ENCODE measurements at regions not wholly inside any gene's neighbourhood (a gene's known extent, or its start where the extent isn't known, plus 50 kb on each side); places are given as distances from the start of the nearest gene placed in this dataset.

DNA sequence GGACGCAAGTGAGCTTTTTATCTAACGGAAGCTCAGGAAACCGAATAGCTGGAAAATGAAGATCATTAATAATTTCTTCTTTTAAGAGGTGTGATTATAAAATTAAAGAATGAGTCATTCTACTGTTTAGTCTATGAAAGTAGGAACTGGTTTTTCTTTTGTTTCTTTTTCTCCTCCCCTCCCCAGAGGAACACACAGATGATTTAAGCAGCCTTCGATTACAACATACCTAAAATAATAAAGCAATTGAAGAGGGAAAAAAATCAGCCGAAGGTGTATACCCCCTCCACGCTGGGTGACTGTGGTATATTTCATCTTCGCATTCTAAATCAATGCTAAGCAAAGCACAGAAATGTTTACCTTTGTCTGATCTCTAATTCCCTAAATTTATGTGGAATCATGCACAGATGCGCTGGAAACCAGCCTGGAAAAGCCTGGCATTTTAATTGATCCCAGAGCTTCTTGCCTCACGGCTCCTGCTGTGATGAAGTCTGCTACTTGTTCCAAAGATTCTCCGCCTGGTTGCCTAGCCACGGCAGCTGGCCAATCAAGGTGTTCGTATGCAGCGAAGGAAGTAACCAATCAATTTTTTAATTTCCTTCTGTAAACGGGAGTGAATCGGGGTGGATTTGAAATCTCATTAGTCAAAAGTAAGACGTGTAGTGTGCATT is 133.9 kb downstream of the FANCF start:
- DNase-seq (ENCODE audit: low spot score): no peak

DNA sequence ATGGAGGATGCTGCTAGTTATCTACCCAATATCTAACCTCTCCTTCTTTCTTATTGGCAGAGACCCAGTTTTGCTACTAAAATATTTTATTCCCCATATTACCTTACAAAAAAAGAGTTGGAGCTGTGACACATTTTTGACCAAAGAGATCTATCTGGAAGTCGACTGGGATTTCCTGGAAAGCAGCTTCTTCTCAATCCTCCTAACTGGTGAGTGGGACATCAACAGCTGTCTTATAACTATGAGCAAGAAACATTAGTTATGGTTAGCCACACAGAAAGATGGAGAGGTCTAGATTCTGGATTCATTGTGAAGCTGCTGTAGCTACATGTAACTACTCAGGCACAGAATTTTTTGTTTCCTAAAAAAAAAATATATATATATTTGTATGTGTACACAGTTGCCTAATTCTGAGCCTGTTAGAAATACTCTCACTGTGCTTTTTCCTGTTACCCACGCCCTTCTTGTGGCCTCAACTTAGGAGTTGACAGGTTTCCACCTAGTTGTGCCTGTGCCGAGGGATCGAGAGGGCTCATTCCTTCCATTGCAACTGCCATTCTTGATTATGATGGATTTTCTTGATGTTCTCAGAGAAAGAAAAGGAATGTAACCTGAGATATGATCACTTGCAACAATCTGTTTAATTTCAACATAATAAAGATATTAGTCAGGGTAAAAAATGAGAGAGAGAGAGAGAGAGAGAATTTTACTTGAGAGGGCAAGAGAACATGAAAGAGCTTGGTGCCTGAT is 142.0 kb downstream of the SLC17A6 start:
- no peak for DNase-seq (ENCODE audit: low spot score)

DNA sequence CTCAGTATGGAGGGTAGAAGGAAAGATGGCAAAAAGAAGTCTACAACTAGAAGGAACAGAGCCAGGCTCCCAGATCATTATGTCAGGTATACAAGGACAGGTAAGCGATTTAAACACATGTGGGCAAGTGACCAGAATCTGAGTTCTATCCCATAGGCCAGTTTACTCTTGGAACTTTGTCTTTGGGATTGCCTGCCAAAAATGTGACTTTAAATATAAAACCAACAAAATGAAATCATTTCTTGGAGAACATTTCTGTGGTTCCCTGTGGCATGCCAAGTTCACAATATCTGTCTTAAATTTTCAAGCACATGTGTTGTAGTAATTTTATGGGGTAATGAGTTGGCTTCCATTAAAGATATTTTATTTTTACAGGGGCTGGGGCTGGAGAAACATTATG is 141.0 kb downstream of the SLC17A6 start:
- DNase-seq (ENCODE audit: low spot score): no peak

DNA sequence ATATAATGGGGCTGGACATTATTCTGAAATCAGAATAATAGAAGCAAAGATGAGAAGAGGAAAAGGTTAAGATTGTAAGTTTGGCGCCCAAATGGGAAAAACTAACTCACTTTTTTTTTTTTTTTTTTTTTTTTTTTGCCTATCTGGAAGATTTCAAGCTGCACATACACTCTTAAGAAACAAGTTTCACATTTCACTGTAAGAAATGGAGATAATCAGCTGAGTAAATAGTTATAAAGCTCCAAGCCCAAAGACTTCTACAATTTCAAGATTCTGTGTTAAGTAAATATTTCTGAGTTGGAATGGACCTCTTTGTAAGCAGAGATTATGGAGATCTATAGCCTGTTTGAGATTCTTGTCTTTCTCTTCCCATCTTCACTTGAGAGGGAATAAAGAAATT is 140.0 kb downstream of the SLC17A6 start:
- DNase-seq (ENCODE audit: low spot score): no peak

- no peak for DNase-seq (ENCODE audit: low spot score)
These were observed 139.1 kb downstream of the SLC17A6 start for GRCh38 chr11:22477312-22477711.

DNA sequence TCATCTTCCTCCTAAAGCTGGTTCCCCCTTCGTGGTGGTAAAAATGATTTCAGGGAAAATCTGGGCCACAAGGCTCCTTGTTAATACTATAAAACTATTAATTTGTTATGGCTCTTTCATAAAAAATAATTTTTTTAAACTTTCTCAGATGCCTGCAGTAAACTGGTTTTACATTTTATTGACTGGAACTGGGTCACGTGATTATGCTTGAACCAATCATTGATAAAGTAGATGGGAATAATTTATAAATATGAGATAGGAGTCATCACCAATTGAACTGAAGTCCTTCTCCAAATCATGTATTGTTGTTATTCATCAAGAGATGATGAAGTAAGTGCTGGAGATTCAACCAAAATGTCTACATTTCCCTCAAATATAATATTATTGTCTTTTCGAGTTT is 138.4 kb downstream of the SLC17A6 start:
- DNase-seq (ENCODE audit: low spot score): no peak

DNA sequence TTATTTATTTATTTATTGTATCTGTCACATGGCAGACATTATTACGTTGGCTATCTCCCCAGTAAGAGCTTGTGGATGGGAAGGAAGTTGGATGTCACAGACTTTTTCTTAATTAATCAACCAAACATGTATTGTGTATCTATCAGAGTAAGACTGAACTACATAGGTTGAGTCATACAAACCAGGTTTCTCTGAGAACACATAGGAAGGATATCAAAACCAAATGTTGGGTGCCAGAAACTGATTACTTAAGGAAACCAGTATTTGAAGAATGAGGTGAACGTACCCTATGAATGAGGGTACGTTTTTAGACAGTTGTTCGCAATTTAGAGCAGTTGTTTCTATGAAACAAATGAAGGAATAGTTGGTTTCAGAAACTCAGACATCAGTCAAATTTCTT is 136.4 kb downstream of the SLC17A6 start:
- no peak for DNase-seq (ENCODE audit: low spot score)

DNA sequence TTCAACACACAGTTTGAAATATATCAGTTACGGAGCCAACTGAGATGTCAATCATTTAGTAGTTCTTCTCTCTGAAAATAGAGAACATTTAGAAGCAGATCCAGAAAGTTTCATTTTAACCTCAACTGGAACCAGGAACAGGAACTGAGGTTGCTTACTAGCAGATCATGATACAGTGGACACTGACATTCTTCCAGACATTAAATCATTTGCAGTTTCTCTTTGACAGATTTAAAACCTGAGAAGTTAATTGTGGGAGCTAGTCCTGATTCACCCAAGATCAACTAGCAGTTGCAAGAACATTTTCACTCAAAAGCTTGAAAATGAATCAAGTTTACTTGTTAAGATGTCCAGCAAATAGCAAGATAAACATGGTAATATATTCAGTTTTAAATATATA is 135.4 kb downstream of the SLC17A6 start:
- DNase-seq (ENCODE audit: low spot score): no peak

DNA sequence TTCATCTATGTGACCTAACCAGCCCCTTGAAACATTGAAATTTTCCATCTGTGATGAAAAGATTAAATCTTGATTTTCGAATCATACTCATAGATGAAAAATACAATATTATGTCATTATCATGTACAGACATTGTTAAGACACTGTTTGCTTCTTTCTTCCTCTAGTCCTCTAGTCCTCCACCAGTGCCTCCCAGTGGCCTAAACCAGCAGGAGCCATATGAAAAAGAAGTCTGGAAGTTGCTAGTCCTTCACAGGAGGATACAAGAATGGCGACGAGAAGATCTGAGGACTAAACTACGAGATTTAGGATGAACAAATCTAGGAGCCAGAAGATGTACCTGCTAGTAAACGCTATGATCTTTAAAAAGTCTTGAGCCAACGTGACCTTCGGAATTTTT is 134.1 kb downstream of the SLC17A6 start:
- no peak for DNase-seq (ENCODE audit: low spot score)

DNA sequence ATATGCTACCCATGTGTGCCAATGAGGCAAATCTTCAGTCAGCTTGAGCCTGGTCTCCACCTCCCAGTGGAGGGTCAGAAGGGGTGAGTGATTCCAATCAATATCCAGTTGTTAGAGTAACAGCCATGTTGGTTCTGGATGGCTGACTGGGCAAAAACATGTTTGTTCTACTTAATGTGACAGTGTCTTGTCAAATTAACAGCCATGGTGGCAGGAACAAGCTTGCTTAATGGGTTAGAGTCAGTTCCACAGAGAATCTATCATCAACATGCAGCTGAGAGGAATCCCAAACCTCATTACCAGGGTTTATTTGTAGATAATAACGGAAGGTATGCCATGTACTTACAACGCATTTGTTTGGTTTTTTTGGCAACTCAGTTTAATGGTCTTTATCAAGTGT is 133.2 kb downstream of the SLC17A6 start:
- no peak for DNase-seq (ENCODE audit: low spot score)

- DNase-seq (ENCODE audit: low spot score): no peak
These were observed 129.6 kb downstream of the SLC17A6 start for GRCh38 chr11:22467741-22468140.

GRCh38 chr11:22467248-22467647 is 129.1 kb downstream of the SLC17A6 start:
- no peak for DNase-seq (ENCODE audit: low spot score)

GRCh38 chr11:22466809-22467208 is 128.6 kb downstream of the SLC17A6 start:
- no peak for DNase-seq (ENCODE audit: low spot score)

DNA sequence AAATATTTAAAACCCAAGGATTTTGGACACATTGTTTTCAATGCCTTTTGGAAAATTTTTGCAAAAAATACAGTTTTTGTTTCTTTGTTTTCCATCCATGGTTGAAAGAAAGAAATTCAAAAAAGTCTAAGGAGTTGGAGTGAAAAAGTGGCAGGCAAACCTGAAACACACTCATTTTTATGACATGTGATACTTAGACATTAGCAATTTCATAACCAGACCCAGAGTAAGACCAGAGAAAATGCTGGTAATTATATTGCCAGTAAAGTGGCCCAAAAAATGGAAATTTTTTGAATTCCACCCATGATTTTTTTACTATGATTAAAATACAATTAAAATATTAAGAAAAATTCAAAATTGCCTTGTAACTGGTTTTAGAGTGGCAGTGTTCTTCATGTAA is 128.2 kb downstream of the SLC17A6 start:
- no peak for DNase-seq (ENCODE audit: low spot score)

DNA sequence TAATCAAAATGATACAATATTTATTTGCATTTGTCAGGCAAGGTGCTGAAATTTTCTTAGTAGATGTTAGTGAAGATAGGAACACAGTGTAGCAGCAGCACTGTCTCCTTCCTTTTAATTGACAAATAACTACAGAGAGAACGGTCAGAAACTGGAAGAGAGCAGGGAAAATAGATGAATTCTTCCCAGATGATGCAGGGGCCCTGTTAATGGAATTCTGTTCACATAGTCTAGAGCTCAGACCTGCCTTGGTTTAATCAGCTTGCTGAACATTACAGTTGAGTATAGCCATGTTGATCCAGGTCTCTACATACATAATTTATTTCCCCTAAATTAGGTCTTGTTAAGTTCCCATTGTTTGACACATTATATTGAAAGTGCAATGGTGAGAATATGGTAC is 127.4 kb downstream of the SLC17A6 start:
- DNase-seq (ENCODE audit: low spot score): no peak

- DNase-seq (ENCODE audit: low spot score): no peak
These were observed 123.4 kb downstream of the SLC17A6 start for GRCh38 chr11:22461626-22462025.

DNA sequence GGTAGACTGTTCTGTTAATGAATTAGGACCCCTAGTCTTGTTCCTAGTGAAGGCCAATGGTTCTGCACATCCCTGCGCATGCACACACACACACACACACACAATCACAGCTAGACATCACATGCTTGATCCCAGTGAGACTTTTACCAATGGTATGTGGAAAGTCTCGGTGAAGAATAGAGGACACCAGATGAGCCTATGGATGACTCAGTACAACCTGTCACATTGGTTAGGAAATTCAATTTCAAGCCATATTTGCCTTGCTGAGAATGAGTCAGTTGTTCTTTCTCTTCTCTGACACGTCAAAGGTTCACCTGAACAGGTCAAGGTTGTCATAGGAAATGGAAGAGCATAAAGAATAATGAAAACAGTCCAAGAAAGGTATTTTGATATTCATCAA is 122.0 kb downstream of the SLC17A6 start:
- no peak for DNase-seq (ENCODE audit: low spot score)

DNA sequence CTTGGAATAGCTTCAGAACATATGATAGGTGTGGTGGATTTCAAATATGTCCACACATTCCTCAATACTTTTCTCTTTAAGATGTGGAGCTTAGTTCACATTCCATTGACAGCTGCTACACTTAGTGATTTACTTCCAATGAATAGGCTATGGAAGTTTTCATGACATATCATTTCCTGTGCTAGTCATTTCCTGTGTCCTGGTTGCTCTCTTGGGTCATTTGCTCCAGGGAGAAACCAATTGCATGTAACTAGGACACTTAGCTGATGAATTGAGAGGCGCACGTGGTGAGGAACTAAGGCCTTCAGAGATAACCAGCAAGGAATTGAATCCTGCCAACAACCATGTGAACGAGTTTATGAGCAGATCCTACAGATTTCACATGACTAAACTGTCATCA is 120.9 kb downstream of the SLC17A6 start:
- DNase-seq (ENCODE audit: low spot score): no peak

GRCh38 chr11:22458161-22458560 is 120.0 kb downstream of the SLC17A6 start:
- DNase-seq (ENCODE audit: low spot score): no peak

DNA sequence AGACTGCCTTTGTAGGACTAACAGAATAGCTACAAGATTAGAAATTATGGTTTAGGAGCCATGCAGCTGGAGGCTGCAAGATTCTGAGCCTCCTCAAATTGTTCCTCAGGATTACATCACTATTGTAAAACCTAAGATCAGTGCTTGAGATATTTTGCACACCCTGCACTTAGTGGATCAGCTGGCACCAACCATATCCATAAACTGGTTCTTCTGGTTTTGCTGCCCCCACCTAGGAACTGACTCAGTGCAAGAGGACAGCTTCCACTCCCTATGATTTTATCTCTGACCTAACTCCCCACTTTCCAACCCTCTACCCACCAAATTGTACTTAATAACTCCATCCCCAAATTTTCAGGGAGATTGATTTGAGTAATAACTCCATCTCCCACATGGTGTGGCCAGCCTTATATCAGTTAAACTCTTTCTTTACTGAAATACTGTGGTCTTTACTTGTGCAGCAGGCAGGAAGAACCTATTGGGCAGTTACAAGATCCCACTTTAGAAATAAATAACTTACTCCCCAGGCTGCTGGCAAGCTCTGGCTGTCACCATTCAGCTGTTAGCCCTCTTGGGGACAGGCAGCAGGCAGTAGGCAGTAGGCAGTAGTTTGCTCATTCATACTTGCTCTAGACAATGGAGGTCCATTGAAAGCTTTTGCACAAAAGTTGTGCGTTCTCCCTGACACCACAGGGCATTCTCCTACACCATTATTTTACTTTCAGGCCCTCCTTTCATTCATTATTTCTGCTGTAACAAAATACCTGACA is 119.0 kb downstream of the SLC17A6 start:
- no peak for DNase-seq (ENCODE audit: low spot score)

DNA sequence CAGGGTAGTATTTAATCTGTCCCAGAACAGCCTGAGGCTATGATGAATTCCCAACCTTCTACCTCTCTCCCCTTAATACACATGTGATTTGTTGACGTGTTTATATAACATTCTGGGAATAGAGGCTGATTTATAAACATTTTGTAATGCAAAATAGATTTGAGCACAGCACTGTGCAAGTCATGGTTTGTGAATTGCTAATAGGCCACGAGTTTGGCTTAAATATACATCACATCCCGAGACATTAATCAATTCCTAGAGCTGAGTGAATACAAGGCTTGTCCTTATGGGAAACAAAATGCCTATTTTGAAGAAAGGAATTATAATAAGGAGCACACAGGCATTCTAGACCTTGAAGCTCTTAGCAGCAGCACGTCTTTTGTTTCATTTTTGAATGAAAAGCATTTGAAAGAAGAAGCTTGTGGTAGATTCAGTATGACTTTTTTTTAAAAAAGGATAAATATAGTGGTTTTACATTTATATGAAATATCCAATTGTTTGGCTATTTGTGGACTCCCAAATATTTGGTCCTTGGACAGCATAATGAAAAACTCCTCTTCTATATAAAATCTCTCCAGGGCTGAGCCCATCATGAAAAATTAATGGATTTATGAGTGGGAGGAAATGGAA is 116.4 kb downstream of the SLC17A6 start:
- no peak for DNase-seq (ENCODE audit: low spot score)

DNA sequence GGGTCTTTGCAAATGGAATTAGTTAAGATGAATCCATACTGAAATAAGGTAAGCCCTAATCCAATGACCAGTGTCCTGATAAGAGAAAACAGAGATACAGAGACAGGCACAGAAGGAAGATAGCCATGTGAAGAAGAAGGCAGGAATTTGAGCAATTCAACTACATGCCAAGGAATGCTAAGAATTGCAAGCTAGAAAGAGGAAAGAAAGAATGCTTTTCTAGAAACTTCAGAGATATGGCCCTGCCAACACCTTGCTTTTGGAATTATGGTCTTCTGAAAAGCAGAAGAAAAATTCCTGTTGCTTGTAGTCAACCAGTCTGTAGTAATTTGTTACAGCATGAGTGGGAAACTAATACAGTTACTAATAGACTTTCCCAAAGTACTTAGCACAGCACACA is 111.3 kb downstream of the SLC17A6 start:
- no peak for DNase-seq (ENCODE audit: low spot score)

DNA sequence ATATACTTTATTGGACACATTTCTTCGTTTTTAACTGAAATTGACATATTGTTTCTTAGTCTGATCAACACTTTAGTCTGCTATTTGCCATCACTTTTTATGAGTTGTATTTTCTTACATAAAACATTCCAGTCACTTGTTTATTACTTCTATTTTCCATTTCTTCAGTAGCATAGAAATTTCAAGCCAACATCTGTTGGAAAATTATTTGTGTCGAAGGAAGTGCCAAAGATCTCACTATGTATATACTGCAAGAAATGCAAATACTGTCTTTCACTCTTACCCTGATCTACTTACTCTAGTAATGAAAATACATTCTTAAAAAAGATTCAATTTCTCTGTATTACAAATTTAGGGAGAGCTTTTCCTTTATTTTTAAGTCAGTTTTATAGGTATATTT is 105.9 kb downstream of the SLC17A6 start:
- DNase-seq (ENCODE audit: low spot score): no peak
